ENCODE measurements at regions not wholly inside any gene's neighbourhood (a gene's known extent, or its start where the extent isn't known, plus 50 kb on each side); places are given as distances from the start of the nearest gene placed in this dataset.

- Histone ChIP-seq H3K9ac (ENCODE audit: low read length) (no peak overlapping the region), H3K27ac (ENCODE audit: low read length) (no peak overlapping the region), H3K9me3 (ENCODE audit: control insufficient read depth, low read depth, low read length) (no peaks in the 10 kb centered on the region), H3K4me1 (ENCODE audit: control insufficient read depth, low read depth, low read length) (peaks cover 65% of the 10 kb centered on the region), H3K27me3 (ENCODE audit: control insufficient read depth, insufficient read depth, low read length) (peaks cover 43% of the 10 kb centered on the region), H3K36me3 (ENCODE audit: control insufficient read depth, low read depth, low read length) (no peaks in the 10 kb centered on the region), H3K4me3 (ENCODE audit: low read length) (peak overlapping the region; percentile 32)
Observed at GRCh38 chr12:13749389-13749788, 232.0 kb downstream of the GRIN2B start.

DNA sequence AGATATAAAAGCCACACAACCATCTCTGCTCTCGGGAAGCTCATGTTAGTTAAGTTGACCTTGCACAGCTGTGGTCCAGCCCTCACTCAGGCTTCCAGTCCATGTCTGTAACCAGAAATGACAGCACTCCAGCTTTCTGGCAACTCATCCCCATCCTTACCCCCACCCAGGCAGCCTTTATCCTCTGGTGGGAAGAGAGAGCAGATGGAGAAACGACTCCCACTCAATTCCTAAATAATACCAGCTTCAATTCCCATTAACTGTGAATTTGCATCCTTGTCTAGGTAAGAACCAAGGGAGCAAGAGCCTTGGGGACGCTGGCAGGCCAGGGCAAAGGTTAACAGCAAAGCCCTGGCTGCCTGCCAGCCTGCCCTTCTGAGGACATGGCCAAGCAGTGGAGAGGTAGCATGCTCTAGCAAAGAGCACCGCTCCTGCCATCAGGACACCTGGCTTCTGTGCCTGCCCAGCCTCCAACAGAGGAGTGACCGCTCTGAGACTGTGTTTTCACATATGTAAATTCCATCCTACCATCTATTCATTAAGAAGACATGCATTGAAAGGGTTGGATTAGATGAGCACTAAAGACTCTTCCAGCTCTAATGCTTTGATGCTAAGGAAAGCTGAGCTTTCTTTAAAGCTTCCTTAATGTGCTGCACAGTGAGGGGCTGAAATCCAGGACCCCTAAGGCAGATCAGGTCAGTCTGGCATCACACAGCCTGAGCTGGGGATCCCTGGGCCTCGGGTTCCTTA lies 236.1 kb downstream of the GRIN2B start:
- H3K4me1 ChIP-seq (ENCODE audit: control insufficient read depth, low read depth, low read length) = peaks cover 59% of the 10 kb centered on the region
- no peak overlapping the region for H3K27ac ChIP-seq (ENCODE audit: low read length)
- no peaks in the 10 kb centered on the region for H3K9me3 ChIP-seq (ENCODE audit: control insufficient read depth, low read depth, low read length)

GRCh38 chr12:13744561-13744960 lies 236.8 kb downstream of the GRIN2B start:
- no peaks in the 10 kb centered on the region for H3K9me3 ChIP-seq (ENCODE audit: control insufficient read depth, low read depth, low read length)
- H3K9ac ChIP-seq (ENCODE audit: low read length) = no peak overlapping the region
- no peaks in the 10 kb centered on the region for H3K36me3 ChIP-seq (ENCODE audit: control insufficient read depth, low read depth, low read length)
- H3K4me1 ChIP-seq (ENCODE audit: control insufficient read depth, low read depth, low read length) = peaks cover 57% of the 10 kb centered on the region
- H3K4me3 ChIP-seq (ENCODE audit: low read length) = no peak overlapping the region
- no peak overlapping the region for H3K27ac ChIP-seq (ENCODE audit: low read length)
- H3K27me3 ChIP-seq (ENCODE audit: control insufficient read depth, insufficient read depth, low read length) = peaks cover 24% of the 10 kb centered on the region

More for the DNA sequence above, 236.1 kb downstream of the GRIN2B start:
- peaks cover 28% of the 10 kb centered on the region for H3K27me3 ChIP-seq (ENCODE audit: control insufficient read depth, insufficient read depth, low read length)
- H3K4me3 ChIP-seq (ENCODE audit: low read length) = no peak overlapping the region
- no peaks in the 10 kb centered on the region for H3K36me3 ChIP-seq (ENCODE audit: control insufficient read depth, low read depth, low read length)
- H3K9ac ChIP-seq (ENCODE audit: low read length) = no peak overlapping the region

DNA sequence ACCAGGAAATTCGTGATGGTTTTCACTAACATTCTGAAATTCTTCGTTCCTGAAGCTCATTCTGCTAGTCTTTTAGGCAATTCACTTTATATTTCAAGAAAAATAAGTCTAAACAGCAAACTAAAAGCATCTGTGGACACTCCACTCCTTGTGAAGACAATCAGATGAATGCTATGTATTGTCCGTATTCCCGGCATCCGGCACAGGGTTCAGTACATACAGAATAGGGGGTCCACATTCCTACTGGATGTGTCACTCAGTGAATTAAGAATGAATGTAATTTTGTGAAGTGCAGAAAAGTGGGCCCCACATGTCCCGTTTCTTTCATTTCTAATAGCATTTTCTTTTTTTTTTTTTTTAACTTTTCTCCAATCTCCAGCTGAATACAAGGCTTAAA lies 241.3 kb downstream of the GRIN2B start:
- no peaks in the 10 kb centered on the region for H3K9me3 ChIP-seq (ENCODE audit: control insufficient read depth, low read depth, low read length)
- H3K36me3 ChIP-seq (ENCODE audit: control insufficient read depth, low read depth, low read length) = no peaks in the 10 kb centered on the region
- no peak overlapping the region for H3K27ac ChIP-seq (ENCODE audit: low read length)
- no peak overlapping the region for H3K4me3 ChIP-seq (ENCODE audit: low read length)
- no peaks in the 10 kb centered on the region for H3K27me3 ChIP-seq (ENCODE audit: control insufficient read depth, insufficient read depth, low read length)
- no peak overlapping the region for H3K9ac ChIP-seq (ENCODE audit: low read length)
- H3K4me1 ChIP-seq (ENCODE audit: control insufficient read depth, low read depth, low read length) = peaks cover 15% of the 10 kb centered on the region

DNA sequence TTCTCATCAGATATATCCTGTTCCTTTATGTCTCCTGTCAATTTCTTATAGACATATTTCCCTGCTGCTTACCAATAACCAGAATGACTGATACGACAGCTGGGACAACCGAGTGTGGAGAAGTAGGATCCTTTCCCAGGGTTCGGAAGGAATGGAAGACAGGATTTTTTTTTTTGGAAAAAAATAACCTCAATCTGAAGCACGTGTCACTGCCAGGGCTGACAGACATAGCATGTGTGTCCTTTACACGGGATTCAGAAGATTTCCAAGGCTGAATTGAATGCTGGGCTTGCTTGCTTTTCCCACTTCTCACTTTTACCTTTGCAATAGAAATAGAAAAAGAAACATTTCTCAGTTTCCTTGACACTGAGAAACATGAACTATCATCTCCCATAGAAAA lies 245.7 kb downstream of the GRIN2B start:
- Histone ChIP-seq H3K27me3 (ENCODE audit: control insufficient read depth, insufficient read depth, low read length) (peaks cover 19% of the 10 kb centered on the region), H3K27ac (ENCODE audit: low read length) (no peak overlapping the region), H3K4me1 (ENCODE audit: control insufficient read depth, low read depth, low read length) (peaks cover 5% of the 10 kb centered on the region), H3K36me3 (ENCODE audit: control insufficient read depth, low read depth, low read length) (no peaks in the 10 kb centered on the region), H3K9me3 (ENCODE audit: control insufficient read depth, low read depth, low read length) (no peaks in the 10 kb centered on the region), H3K9ac (ENCODE audit: low read length) (no peak overlapping the region), H3K4me3 (ENCODE audit: low read length) (no peak overlapping the region)

- H3K36me3 ChIP-seq (ENCODE audit: control insufficient read depth, low read depth, low read length) = no peaks in the 10 kb centered on the region
- H3K27ac ChIP-seq (ENCODE audit: low read length) = no peak overlapping the region
- H3K4me1 ChIP-seq (ENCODE audit: control insufficient read depth, low read depth, low read length) = peaks cover 6% of the 10 kb centered on the region
- no peak overlapping the region for H3K9ac ChIP-seq (ENCODE audit: low read length)
- no peak overlapping the region for H3K4me3 ChIP-seq (ENCODE audit: low read length)
- H3K27me3 ChIP-seq (ENCODE audit: control insufficient read depth, insufficient read depth, low read length) = peaks cover 28% of the 10 kb centered on the region
- H3K9me3 ChIP-seq (ENCODE audit: control insufficient read depth, low read depth, low read length) = no peaks in the 10 kb centered on the region
Observed at GRCh38 chr12:13734584-13735152, 246.7 kb downstream of the GRIN2B start.

GRCh38 chr12:13727707-13728195 lies 253.7 kb downstream of the GRIN2B start:
- no peak overlapping the region for H3K27ac ChIP-seq (ENCODE audit: low read length)
- peaks cover 69% of the 10 kb centered on the region for H3K27me3 ChIP-seq (ENCODE audit: control insufficient read depth, insufficient read depth, low read length)
- no peaks in the 10 kb centered on the region for H3K9me3 ChIP-seq (ENCODE audit: control insufficient read depth, low read depth, low read length)
- no peak overlapping the region for H3K9ac ChIP-seq (ENCODE audit: low read length)
- no peaks in the 10 kb centered on the region for H3K36me3 ChIP-seq (ENCODE audit: control insufficient read depth, low read depth, low read length)
- peaks cover 29% of the 10 kb centered on the region for H3K4me1 ChIP-seq (ENCODE audit: control insufficient read depth, low read depth, low read length)
- H3K4me3 ChIP-seq (ENCODE audit: low read length) = peak overlapping the region; percentile 32

DNA sequence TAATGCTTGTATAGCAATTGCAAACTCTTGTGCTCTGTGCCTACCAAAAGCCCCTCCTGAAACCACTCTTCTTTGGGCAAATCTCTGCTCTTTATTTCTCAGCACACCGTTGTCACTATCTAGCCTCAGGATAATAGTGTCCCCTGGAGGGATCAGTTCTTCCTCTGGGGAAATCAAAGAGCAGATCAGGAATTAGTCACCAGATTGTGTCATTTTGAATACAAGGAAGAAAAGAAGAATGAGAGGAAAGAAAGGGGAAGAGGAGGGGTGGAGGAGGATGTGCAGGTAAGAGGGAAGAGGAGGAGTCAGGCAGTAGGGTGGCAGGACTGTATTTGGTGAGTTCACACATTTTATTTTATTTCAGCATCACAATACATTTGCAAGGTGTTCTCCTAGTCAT lies 256.4 kb downstream of the GRIN2B start:
- no peaks in the 10 kb centered on the region for H3K9me3 ChIP-seq (ENCODE audit: control insufficient read depth, low read depth, low read length)
- H3K36me3 ChIP-seq (ENCODE audit: control insufficient read depth, low read depth, low read length) = no peaks in the 10 kb centered on the region
- no peak overlapping the region for H3K27ac ChIP-seq (ENCODE audit: low read length)
- H3K4me1 ChIP-seq (ENCODE audit: control insufficient read depth, low read depth, low read length) = peaks cover 26% of the 10 kb centered on the region
- H3K9ac ChIP-seq (ENCODE audit: low read length) = no peak overlapping the region
- no peak overlapping the region for H3K4me3 ChIP-seq (ENCODE audit: low read length)
- peaks cover 45% of the 10 kb centered on the region for H3K27me3 ChIP-seq (ENCODE audit: control insufficient read depth, insufficient read depth, low read length)

GRCh38 chr12:13724136-13724535 lies 257.3 kb downstream of the GRIN2B start:
- no peaks in the 10 kb centered on the region for H3K36me3 ChIP-seq (ENCODE audit: control insufficient read depth, low read depth, low read length)
- peaks cover 36% of the 10 kb centered on the region for H3K27me3 ChIP-seq (ENCODE audit: control insufficient read depth, insufficient read depth, low read length)
- H3K9me3 ChIP-seq (ENCODE audit: control insufficient read depth, low read depth, low read length) = no peaks in the 10 kb centered on the region
- no peak overlapping the region for H3K9ac ChIP-seq (ENCODE audit: low read length)
- H3K27ac ChIP-seq (ENCODE audit: low read length) = no peak overlapping the region
- H3K4me1 ChIP-seq (ENCODE audit: control insufficient read depth, low read depth, low read length) = peaks cover 22% of the 10 kb centered on the region
- no peak overlapping the region for H3K4me3 ChIP-seq (ENCODE audit: low read length)

- H3K36me3 ChIP-seq (ENCODE audit: control insufficient read depth, low read depth, low read length) = no peaks in the 10 kb centered on the region
- H3K9ac ChIP-seq (ENCODE audit: low read length) = no peak overlapping the region
- no peak overlapping the region for H3K27ac ChIP-seq (ENCODE audit: low read length)
- no peak overlapping the region for H3K4me3 ChIP-seq (ENCODE audit: low read length)
- H3K9me3 ChIP-seq (ENCODE audit: control insufficient read depth, low read depth, low read length) = no peaks in the 10 kb centered on the region
- peaks cover 6% of the 10 kb centered on the region for H3K27me3 ChIP-seq (ENCODE audit: control insufficient read depth, insufficient read depth, low read length)
- no peaks in the 10 kb centered on the region for H3K4me1 ChIP-seq (ENCODE audit: control insufficient read depth, low read depth, low read length)
Observed at GRCh38 chr12:13719986-13720385, 261.4 kb downstream of the GRIN2B start.

DNA sequence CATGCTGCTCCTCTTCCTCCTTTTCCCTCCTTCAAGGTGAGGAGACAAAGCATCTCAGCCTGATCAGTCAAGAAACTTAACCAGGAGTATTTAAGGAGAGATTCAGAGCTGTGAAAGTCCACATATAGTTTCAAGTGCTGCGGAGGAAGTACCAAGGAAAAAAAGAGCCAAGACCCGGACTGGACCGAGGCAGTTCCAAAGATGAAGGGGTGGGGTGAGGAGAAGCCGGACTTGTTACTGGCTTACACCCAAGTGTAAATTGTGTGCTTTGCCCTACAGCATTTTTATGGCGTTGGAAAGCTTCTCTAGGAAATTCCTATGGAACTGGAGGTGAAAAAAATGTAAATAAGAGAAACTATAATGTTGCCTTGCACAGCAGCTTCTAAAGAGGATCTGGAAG lies 263.1 kb downstream of the GRIN2B start:
- no peaks in the 10 kb centered on the region for H3K36me3 ChIP-seq (ENCODE audit: control insufficient read depth, low read depth, low read length)
- H3K4me1 ChIP-seq (ENCODE audit: control insufficient read depth, low read depth, low read length) = peaks cover 6% of the 10 kb centered on the region
- no peak overlapping the region for H3K4me3 ChIP-seq (ENCODE audit: low read length)
- no peak overlapping the region for H3K9ac ChIP-seq (ENCODE audit: low read length)
- H3K27ac ChIP-seq (ENCODE audit: low read length) = no peak overlapping the region
- H3K9me3 ChIP-seq (ENCODE audit: control insufficient read depth, low read depth, low read length) = no peaks in the 10 kb centered on the region
- H3K27me3 ChIP-seq (ENCODE audit: control insufficient read depth, insufficient read depth, low read length) = no peaks in the 10 kb centered on the region

- no peak overlapping the region for H3K4me3 ChIP-seq (ENCODE audit: low read length)
- no peaks in the 10 kb centered on the region for H3K36me3 ChIP-seq (ENCODE audit: control insufficient read depth, low read depth, low read length)
- H3K9me3 ChIP-seq (ENCODE audit: control insufficient read depth, low read depth, low read length) = no peaks in the 10 kb centered on the region
- no peaks in the 10 kb centered on the region for H3K27me3 ChIP-seq (ENCODE audit: control insufficient read depth, insufficient read depth, low read length)
- peaks cover 6% of the 10 kb centered on the region for H3K4me1 ChIP-seq (ENCODE audit: control insufficient read depth, low read depth, low read length)
- H3K27ac ChIP-seq (ENCODE audit: low read length) = no peak overlapping the region
- H3K9ac ChIP-seq (ENCODE audit: low read length) = no peak overlapping the region
Observed at GRCh38 chr12:13716119-13716518, 265.3 kb downstream of the GRIN2B start.
